ENCODE measurements at regions not wholly inside any gene's neighbourhood (a gene's known extent, or its start where the extent isn't known, plus 50 kb on each side); places are given as distances from the start of the nearest gene placed in this dataset.

DNA sequence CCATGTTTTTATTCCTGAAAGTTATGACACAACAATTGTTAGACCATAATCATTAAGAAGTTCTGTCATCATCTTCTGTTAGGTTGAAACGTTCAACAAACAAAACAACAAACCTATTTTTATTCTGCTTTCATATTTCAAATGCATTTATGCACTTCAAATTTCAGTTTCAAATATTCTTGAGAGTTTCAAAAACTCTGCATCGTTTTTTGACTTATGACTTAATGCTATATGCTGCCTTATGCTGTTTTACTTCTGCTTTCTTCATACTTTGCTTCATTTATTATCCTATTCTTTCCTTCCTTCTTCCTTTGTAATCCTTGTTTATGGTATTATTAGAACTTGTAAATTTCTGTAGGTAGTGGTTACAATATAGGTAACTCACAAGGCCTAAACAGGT, 95.0 kb downstream of the PCSK1 start:
- no peak for TF ChIP-seq POLR2A (IDR thresholded peaks at IDR 0.05)
- TF ChIP-seq, protein P1, sequence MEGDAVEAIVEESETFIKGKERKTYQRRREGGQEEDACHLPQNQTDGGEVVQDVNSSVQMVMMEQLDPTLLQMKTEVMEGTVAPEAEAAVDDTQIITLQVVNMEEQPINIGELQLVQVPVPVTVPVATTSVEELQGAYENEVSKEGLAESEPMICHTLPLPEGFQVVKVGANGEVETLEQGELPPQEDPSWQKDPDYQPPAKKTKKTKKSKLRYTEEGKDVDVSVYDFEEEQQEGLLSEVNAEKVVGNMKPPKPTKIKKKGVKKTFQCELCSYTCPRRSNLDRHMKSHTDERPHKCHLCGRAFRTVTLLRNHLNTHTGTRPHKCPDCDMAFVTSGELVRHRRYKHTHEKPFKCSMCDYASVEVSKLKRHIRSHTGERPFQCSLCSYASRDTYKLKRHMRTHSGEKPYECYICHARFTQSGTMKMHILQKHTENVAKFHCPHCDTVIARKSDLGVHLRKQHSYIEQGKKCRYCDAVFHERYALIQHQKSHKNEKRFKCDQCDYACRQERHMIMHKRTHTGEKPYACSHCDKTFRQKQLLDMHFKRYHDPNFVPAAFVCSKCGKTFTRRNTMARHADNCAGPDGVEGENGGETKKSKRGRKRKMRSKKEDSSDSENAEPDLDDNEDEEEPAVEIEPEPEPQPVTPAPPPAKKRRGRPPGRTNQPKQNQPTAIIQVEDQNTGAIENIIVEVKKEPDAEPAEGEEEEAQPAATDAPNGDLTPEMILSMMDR (IDR thresholded peaks at IDR 0.05) = no peak

Measured in lower leg skin (tissue), 3 donors.